WERI-Rb-1 (cell line): ENCODE measurements at regions not wholly inside any gene's neighbourhood (a gene's known extent, or its start where the extent isn't known, plus 50 kb on each side); places are given as distances from the start of the nearest gene placed in this dataset.

Experiments
- DNase-seq: peaks from one replicate; pipeline ENCODE4 v3.0.0-alpha.2; 2020
- H3K27ac ChIP-seq: fragments of 250-450 bp; sonication (Bioruptor Pico); 2 replicates; pipeline ENCODE4 v1.5.1; 2020; ENCODE audit warnings: mild to moderate bottlenecking, moderate library complexity
- H3K27me3 ChIP-seq: fragments of 250-450 bp; sonication (Bioruptor Pico); 2 replicates; pipeline ENCODE4 v1.5.1; 2021; ENCODE audit warnings: mild to moderate bottlenecking, low read depth, moderate library complexity; ENCODE audit not compliant: insufficient read depth, severe bottlenecking
- H3K36me3 ChIP-seq: fragments of 250-450 bp; sonication (Bioruptor Pico); 2 replicates; pipeline ENCODE4 v1.5.1; 2020; ENCODE audit warnings: mild to moderate bottlenecking, moderate library complexity
- H3K4me3 ChIP-seq: 2 replicates; pipeline ENCODE4 v1.5.1; 2011; ENCODE audit warnings: low read depth, mild to moderate bottlenecking, control low read depth, low read length
- H3K9me3 ChIP-seq: fragments of 250-450 bp; sonication (Bioruptor Pico); 2 replicates; pipeline ENCODE4 v1.5.1; 2021; ENCODE audit warnings: mild to moderate bottlenecking, moderate library complexity; ENCODE audit not compliant: severe bottlenecking
- CTCF ChIP-seq: IDR thresholded peaks from 2 replicates; pipeline ENCODE4 v1.5.1; 2011; ENCODE audit warnings: low read depth, mild to moderate bottlenecking, control low read depth, inconsistent platforms, low read length

GRCh38 chr1:67889953-67890567 lies 56.8 kb upstream of the GNG12 start:
- H3K9me3 ChIP-seq = no peaks in the 10 kb centered on the region
- no peaks in the 10 kb centered on the region for H3K27me3 ChIP-seq
- DNase-seq = no peak
- TF ChIP-seq CTCF = no peak
- H3K36me3 ChIP-seq = no peaks in the 10 kb centered on the region
- no peak overlapping the region for H3K27ac ChIP-seq
- no peak overlapping the region for H3K4me3 ChIP-seq

- DNase-seq = no peak
- Histone ChIP-seq H3K4me3 (no peak overlapping the region), H3K27me3 (no peaks in the 10 kb centered on the region), H3K9me3 (no peaks in the 10 kb centered on the region), H3K27ac (no peak overlapping the region), H3K36me3 (no peaks in the 10 kb centered on the region)
- TF ChIP-seq CTCF = no peak
Measured at GRCh38 chr1:67889466-67889865, 56.2 kb upstream of the GNG12 start.

- no peak for TF ChIP-seq CTCF
- Histone ChIP-seq H3K36me3 (no peaks in the 10 kb centered on the region), H3K9me3 (no peaks in the 10 kb centered on the region), H3K27ac (no peak overlapping the region), H3K27me3 (no peaks in the 10 kb centered on the region), H3K4me3 (no peak overlapping the region)
- DNase-seq = no peak
Measured at GRCh38 chr1:67888216-67889106, 55.2 kb upstream of the GNG12 start.

GRCh38 chr1:67887146-67887545 lies 53.9 kb upstream of the GNG12 start:
- H3K9me3 ChIP-seq = no peaks in the 10 kb centered on the region
- no peak for TF ChIP-seq CTCF
- no peaks in the 10 kb centered on the region for H3K27me3 ChIP-seq
- H3K27ac ChIP-seq = no peak overlapping the region
- H3K4me3 ChIP-seq = no peak overlapping the region
- no peaks in the 10 kb centered on the region for H3K36me3 ChIP-seq
- no peak for DNase-seq

GRCh38 chr1:67886076-67886475 lies 52.8 kb upstream of the GNG12 start:
- no peaks in the 10 kb centered on the region for H3K9me3 ChIP-seq
- no peak for DNase-seq
- no peaks in the 10 kb centered on the region for H3K36me3 ChIP-seq
- H3K27me3 ChIP-seq = no peaks in the 10 kb centered on the region
- no peak for TF ChIP-seq CTCF
- H3K4me3 ChIP-seq = no peak overlapping the region
- no peak overlapping the region for H3K27ac ChIP-seq
